H1 (cell line): ENCODE measurements at regions not wholly inside any gene's neighbourhood (a gene's known extent, or its start where the extent isn't known, plus 50 kb on each side); places are given as distances from the start of the nearest gene placed in this dataset.

ENCODE experiments used
- CTCF ChIA-PET: fragments of 300-600 bp; sonication (Branson Sonifier 250); formaldehyde crosslinking; loops from one replicate; lab custom pipeline; 2021; ENCODE audit not compliant: partially characterized antibody; lab: Charles Lee
- POLR2A ChIA-PET: fragments of 300-600 bp; sonication (Branson Sonifier 250); formaldehyde crosslinking; loops from one replicate; lab custom pipeline; 2021; ENCODE audit warnings: inconsistent platforms; ENCODE audit not compliant: partially characterized antibody; lab: Charles Lee
- DNase-seq, 2 experiments: peaks; one replicate each; pipeline versions ENCODE4 v3.0.0 to v3.0.0-alpha.2; 2010 to 2022; ENCODE audit warnings: low spot score in 2 of 2, low read depth in 1 of 2, mixed read lengths in 1 of 2
- FAIRE-seq: peaks from 2 replicates; lab custom pipeline; 2011; peaks lifted over from hg19 to GRCh38; lab: Jason Lieb, UNC
- H2AFZ ChIP-seq: 2 replicates; pipeline ENCODE4 v1.8.1; 2012; ENCODE audit warnings: low read length, inconsistent platforms
- H2AK5ac ChIP-seq: 2 replicates; pipeline ENCODE4 v1.6.1; 2013; ENCODE audit warnings: low read depth, low read length
- H2BK120ac ChIP-seq: replicated peaks from 2 replicates; pipeline ENCODE3; 2013; ENCODE audit warnings: low read depth, low read length, inconsistent platforms
- H2BK12ac ChIP-seq: 2 replicates; pipeline ENCODE4 v1.6.1; 2013; ENCODE audit warnings: low read depth, low read length
- H2BK15ac ChIP-seq: 2 replicates; pipeline ENCODE4 v1.6.1; 2013; ENCODE audit warnings: low read length
- H2BK20ac ChIP-seq: 2 replicates; pipeline ENCODE4 v1.6.1; 2013; ENCODE audit warnings: low read length
- H2BK5ac ChIP-seq: 2 replicates; pipeline ENCODE4 v1.6.1; 2013; ENCODE audit warnings: low read depth, low read length
- H3K14ac ChIP-seq: 2 replicates; pipeline ENCODE4 v1.6.1; 2013; ENCODE audit warnings: inconsistent platforms; ENCODE audit not compliant: insufficient read length
- H3K18ac ChIP-seq: 2 replicates; pipeline ENCODE4 v1.6.1; 2013; ENCODE audit warnings: low read length; ENCODE audit errors: extremely low read depth
- H3K23ac ChIP-seq: 2 replicates; pipeline ENCODE4 v1.6.1; 2013; ENCODE audit warnings: inconsistent platforms; ENCODE audit not compliant: insufficient read length
- H3K23me2 ChIP-seq: 2 replicates; pipeline ENCODE4 v1.6.1; 2013; ENCODE audit warnings: low read depth, low read length
- H3K27ac ChIP-seq: 2 replicates; pipeline ENCODE4 v1.6.1; 2011; ENCODE audit warnings: low read depth, low read length, inconsistent platforms
- H3K27me3 ChIP-seq, 4 experiments: replicated peaks in 1 of 4; 1 replicate in 1 of 4; 2 replicates in 3 of 4; pipeline versions ENCODE4 v1.6.1 to v1.8.1; 2011 to 2013; ENCODE audit warnings: low read length in 3 of 4, mild to moderate bottlenecking in 3 of 4, inconsistent platforms in 2 of 4, mixed read lengths in 2 of 4, moderate library complexity in 1 of 4; ENCODE audit not compliant: control insufficient read depth in 3 of 4, insufficient read depth in 3 of 4; ENCODE audit errors: extremely low read depth in 1 of 4
- H3K36me3 ChIP-seq, 4 experiments: 2 replicates each; pipeline versions ENCODE4 v1.6.1 to v1.8.1; 2011 to 2013; ENCODE audit warnings: mild to moderate bottlenecking in 4 of 4, low read length in 3 of 4, moderate library complexity in 2 of 4, control low read depth in 1 of 4, inconsistent platforms in 1 of 4; ENCODE audit not compliant: insufficient read depth in 4 of 4, control insufficient read depth in 2 of 4
- H3K4ac ChIP-seq: replicated peaks from 2 replicates; pipeline ENCODE3; 2013; ENCODE audit warnings: low read length, low read depth, mixed read lengths, inconsistent platforms; ENCODE audit not compliant: insufficient read length
- H3K4me1 ChIP-seq, 4 experiments: replicated peaks in 1 of 4; 1 replicate in 1 of 4; 2 replicates in 3 of 4; pipeline versions ENCODE4 v1.6.1 to v1.8.1; 2011 to 2013; ENCODE audit warnings: low read length in 3 of 4, inconsistent platforms in 2 of 4, mixed read lengths in 1 of 4; ENCODE audit not compliant: insufficient read depth in 4 of 4, control insufficient read depth in 3 of 4
- H3K4me2 ChIP-seq, 2 experiments: 2 replicates each; pipeline versions ENCODE4 v1.6.1 to v1.8.1; 2011 to 2013; ENCODE audit warnings: low read depth in 2 of 2, low read length in 2 of 2, control low read depth in 1 of 2, inconsistent platforms in 1 of 2, mild to moderate bottlenecking in 1 of 2; ENCODE audit not compliant: insufficient read depth in 1 of 2
- H3K4me3 ChIP-seq, 4 experiments: fragments of 200-600, 300-600 bp in 1 of 4; sonication (generic), shearing (Covaris generic), sonication (Bioruptor Twin) in 1 of 4; 2 replicates each; pipeline versions ENCODE4 v1.5.1 to v1.8.1; 2011 to 2016; ENCODE audit warnings: low read length in 4 of 4, low read depth in 3 of 4, control low read depth in 2 of 4, inconsistent platforms in 2 of 4, mild to moderate bottlenecking in 2 of 4, mixed read lengths in 1 of 4, moderate library complexity in 1 of 4; ENCODE audit not compliant: insufficient read depth in 2 of 4; ENCODE audit errors: extremely low read depth in 1 of 4
- H3K56ac ChIP-seq: replicated peaks from 2 replicates; pipeline ENCODE3; 2013; ENCODE audit warnings: low read depth, mild to moderate bottlenecking, mixed read lengths, low read length, inconsistent platforms; ENCODE audit not compliant: insufficient read length
- H3K79me1 ChIP-seq: 2 replicates; pipeline ENCODE4 v1.6.1; 2013; ENCODE audit warnings: low read depth, low read length, control low read depth
- H3K79me2 ChIP-seq, 2 experiments: 2 replicates each; pipeline versions ENCODE4 v1.6.1 to v1.8.1; 2012 to 2013; ENCODE audit warnings: low read length in 2 of 2, mild to moderate bottlenecking in 2 of 2, inconsistent platforms in 1 of 2; ENCODE audit not compliant: insufficient read depth in 2 of 2, control insufficient read depth in 1 of 2
- H3K9ac ChIP-seq, 4 experiments: replicated peaks in 1 of 4; 1 replicate in 1 of 4; 2 replicates in 3 of 4; pipeline versions ENCODE4 v1.6.1 to v1.8.1; 2011 to 2013; ENCODE audit warnings: low read depth in 3 of 4, low read length in 3 of 4, control low read depth in 2 of 4, mild to moderate bottlenecking in 2 of 4, moderate library complexity in 2 of 4, inconsistent platforms in 1 of 4; ENCODE audit errors: extremely low read depth in 1 of 4
- H3K9me3 ChIP-seq, 2 experiments: 2 replicates each; pipeline versions ENCODE4 v1.6.1 to v1.8.1; 2012 to 2013; ENCODE audit warnings: mild to moderate bottlenecking in 2 of 2, moderate library complexity in 2 of 2, control low read depth in 1 of 2, inconsistent platforms in 1 of 2, low read depth in 1 of 2, low read length in 1 of 2, mixed read lengths in 1 of 2; ENCODE audit not compliant: insufficient read depth in 2 of 2
- H4K20me1 ChIP-seq, 2 experiments: replicated peaks in 1 of 2; 2 replicates each; pipeline versions ENCODE3 to v1.8.1; 2011 to 2013; ENCODE audit warnings: inconsistent platforms in 2 of 2, low read length in 2 of 2, mild to moderate bottlenecking in 1 of 2; ENCODE audit not compliant: insufficient read depth in 2 of 2, control insufficient read depth in 1 of 2
- H4K5ac ChIP-seq: 2 replicates; pipeline ENCODE4 v1.6.1; 2013; ENCODE audit warnings: low read length, low read depth, mixed read lengths, inconsistent platforms; ENCODE audit not compliant: insufficient read length
- H4K8ac ChIP-seq: 2 replicates; pipeline ENCODE4 v1.8.0; 2013; ENCODE audit warnings: mild to moderate bottlenecking, moderate library complexity, low read length, inconsistent platforms; ENCODE audit not compliant: insufficient read depth; ENCODE audit errors: extremely low read depth
- H4K91ac ChIP-seq: replicated peaks from 2 replicates; pipeline ENCODE3; 2013; ENCODE audit warnings: low read length, mixed read lengths, inconsistent platforms; ENCODE audit not compliant: insufficient read length
- FOSL1 ChIP-seq: IDR thresholded peaks from 2 replicates; pipeline ENCODE4 v1.6.1; 2011; ENCODE audit warnings: mild to moderate bottlenecking, low read depth, low read length, moderate library complexity; ENCODE audit not compliant: insufficient read depth
- HDAC2 ChIP-seq, 2 experiments: fragments of 300-600 bp in 1 of 2; sonication (generic) in 1 of 2; IDR thresholded peaks; 2 replicates each; pipeline ENCODE4 v1.6.1; 2011 to 2012; ENCODE audit warnings: low read depth in 2 of 2, low read length in 2 of 2, mild to moderate bottlenecking in 2 of 2, moderate library complexity in 2 of 2, borderline replicate concordance in 1 of 2, inconsistent platforms in 1 of 2
- KDM1A ChIP-seq: fragments of 200-600, 300-600 bp; sonication (generic); IDR thresholded peaks from 2 replicates; pipeline ENCODE4 v1.7.1; 2016; ENCODE audit warnings: mild to moderate bottlenecking, low read length, borderline replicate concordance
- NANOG ChIP-seq: IDR thresholded peaks from 2 replicates; pipeline ENCODE4 v1.6.1; 2011; ENCODE audit warnings: low read length, low read depth, mild to moderate bottlenecking, inconsistent platforms; ENCODE audit not compliant: insufficient read depth, poor library complexity, severe bottlenecking
- NRF1 ChIP-seq: IDR thresholded peaks from 2 replicates; pipeline ENCODE4 v1.6.1; 2011; ENCODE audit warnings: mild to moderate bottlenecking, low read depth, low read length, improper control_type of control experiment
- RBBP5 ChIP-seq: IDR thresholded peaks from 2 replicates; pipeline ENCODE4 v1.7.1; 2012; ENCODE audit warnings: low read depth, mild to moderate bottlenecking, inconsistent platforms, low read length, moderate library complexity, borderline replicate concordance
- SP4 ChIP-seq: IDR thresholded peaks from 2 replicates; pipeline ENCODE4 v1.6.1; 2012; ENCODE audit warnings: low read length, inconsistent platforms
- TBP ChIP-seq: IDR thresholded peaks from 2 replicates; pipeline ENCODE4 v1.6.1; 2011; ENCODE audit warnings: low read depth, low read length, improper control_type of control experiment
- WGBS, 2 experiments: shearing (Covaris generic) in 1 of 2; methylation state at CpG; one replicate each; pipeline versions ENCODE4 v1.1.6 to v1.1.7; 2013 to 2015; ENCODE audit warnings: low lambda C conversion rate in 2 of 2, mixed read lengths in 2 of 2, inconsistent platforms in 1 of 2, low coverage in 1 of 2, missing lambda C conversion rate in 1 of 2; ENCODE audit not compliant: insufficient replicate concordance in 2 of 2, insufficient coverage in 1 of 2, insufficient read length in 1 of 2; ENCODE audit errors: extremely low coverage in 1 of 2, missing lambda C conversion rate in 1 of 2; 5-methylcytosine and 5-hydroxymethylcytosine counted together

GRCh38 chr10:129310881-129311280 is 156.2 kb upstream of the MGMT start:
- H3K79me2 ChIP-seq: no peaks in the 10 kb centered on the region
- no peak overlapping the region for H2BK120ac ChIP-seq
- CTCF ChIA-PET: interaction anchor here (0.6 to 1.2 kb wide), 3 partner anchors 10 to 351 kb away, joined by 3 to 4 read pairs (median 3); no protein-coding TSS in a partner anchor
- H3K27ac ChIP-seq: no peak overlapping the region
- H2BK5ac ChIP-seq: no peak overlapping the region
- H3K79me1 ChIP-seq: no peaks in the 10 kb centered on the region
- H2BK20ac ChIP-seq: no peak overlapping the region
- no peak for DNase-seq
- no peak overlapping the region for H2AFZ ChIP-seq
- H3K9ac ChIP-seq: no peak overlapping the region
- no peaks in the 10 kb centered on the region for H4K20me1 ChIP-seq
- H3K18ac ChIP-seq: no peak overlapping the region
- H3K27me3 ChIP-seq: no peaks in the 10 kb centered on the region; a peak in 1 of 7 replicates
- no peak overlapping the region for H3K14ac ChIP-seq
- no peaks in the 10 kb centered on the region; the same call in 1 of the 2 replicates for H3K23me2 ChIP-seq
- H4K8ac ChIP-seq: no peak overlapping the region
- H3K56ac ChIP-seq: no peak overlapping the region
- H2AK5ac ChIP-seq: no peak overlapping the region
- H3K4me1 ChIP-seq: no peaks in the 10 kb centered on the region
- no peak overlapping the region for H4K5ac ChIP-seq
- 95% methylated on average over 4 of the region's 4 CpGs; no CpG with 5 or more reads in 1 of the 2 experiments for WGBS, 2 experiments
- H3K4me2 ChIP-seq: no peak overlapping the region
- no peak for TF ChIP-seq HDAC2 (IDR thresholded peaks at IDR 0.05; ENCODE audit: borderline replicate concordance in 1 of 2, low read depth in 2 of 2, low read length in 2 of 2)
- no peak for TF ChIP-seq TBP
- no peak for TF ChIP-seq NRF1
- TF ChIP-seq SP4: no peak
- no peak for TF ChIP-seq FOSL1
- TF ChIP-seq RBBP5: no peak
- no peak for TF ChIP-seq NANOG
- no peak for TF ChIP-seq KDM1A
- H2BK12ac ChIP-seq: no peak overlapping the region
- no peak for FAIRE-seq
- no peak overlapping the region for H3K23ac ChIP-seq
- no peaks in the 10 kb centered on the region; a peak in 1 of 4 replicates for H3K9me3 ChIP-seq
- H3K36me3 ChIP-seq: no peaks in the 10 kb centered on the region; a peak in 1 of 8 replicates
- H4K91ac ChIP-seq: no peak overlapping the region
- H3K4me3 ChIP-seq: no peak overlapping the region
- POLR2A ChIA-PET: no interaction called here
- H3K4ac ChIP-seq: no peak overlapping the region
- no peak overlapping the region for H2BK15ac ChIP-seq
